Activated CD8-positive, alpha-beta memory T cell treated with anti-CD3 and anti-CD28 coated beads, Interleukin-2, amount 50 U/mL, for 4 hours (primary cell): ENCODE measurements at regions not wholly inside any gene's neighbourhood (a gene's known extent, or its start where the extent isn't known, plus 50 kb on each side); places are given as distances from the start of the nearest gene placed in this dataset.
"Not testable (repeated sequence)": the region's sequence is repeated elsewhere in the genome, so short reads cannot be mapped to it uniquely, and the experiment has no call there.

Source experiments
- DNase-seq: peaks from one replicate; pipeline ENCODE4 v3.0.0-alpha.2; 2020

GRCh38 chr1:65593516-65593915 is 173.0 kb downstream of the LEPR start:
- no peak for DNase-seq

GRCh38 chr1:65595724-65596123 is 175.3 kb downstream of the LEPR start:
- no peak for DNase-seq

GRCh38 chr1:65596768-65597167 is 176.3 kb downstream of the LEPR start:
- no peak for DNase-seq

- DNase-seq, result no peak
Observed at GRCh38 chr1:65605621-65606020, 185.2 kb downstream of the LEPR start.

DNA sequence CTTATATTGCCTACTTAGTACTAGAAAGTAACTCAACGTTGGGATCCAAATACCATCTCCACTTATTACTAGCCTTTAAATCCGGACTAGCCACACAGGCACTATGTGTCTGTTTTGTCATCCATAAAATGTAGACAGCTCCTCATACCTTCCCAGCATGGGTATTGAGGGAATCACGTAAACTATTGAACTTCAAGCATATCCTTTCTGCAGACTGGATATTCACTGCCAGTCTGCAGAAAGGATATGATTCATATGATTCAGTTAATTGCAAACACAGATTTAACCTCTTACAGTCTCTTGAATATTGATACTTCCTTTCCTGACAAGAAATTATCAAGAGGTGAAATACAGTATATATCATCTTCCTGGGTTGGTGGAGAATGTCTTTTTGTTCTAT is 186.0 kb downstream of the LEPR start:
- no peak for DNase-seq

GRCh38 chr1:65613884-65614283 is 178.8 kb upstream of the PDE4B start:
- DNase-seq, result no peak

- no peak for DNase-seq
Observed at GRCh38 chr1:65615859-65616258, 176.8 kb upstream of the PDE4B start.

GRCh38 chr1:65621721-65622120 is 171.0 kb upstream of the PDE4B start:
- not testable (repeated sequence) for DNase-seq

GRCh38 chr1:65623895-65624294 is 168.8 kb upstream of the PDE4B start:
- no peak for DNase-seq

GRCh38 chr1:65625528-65625927 is 167.2 kb upstream of the PDE4B start:
- DNase-seq, result no peak

DNA sequence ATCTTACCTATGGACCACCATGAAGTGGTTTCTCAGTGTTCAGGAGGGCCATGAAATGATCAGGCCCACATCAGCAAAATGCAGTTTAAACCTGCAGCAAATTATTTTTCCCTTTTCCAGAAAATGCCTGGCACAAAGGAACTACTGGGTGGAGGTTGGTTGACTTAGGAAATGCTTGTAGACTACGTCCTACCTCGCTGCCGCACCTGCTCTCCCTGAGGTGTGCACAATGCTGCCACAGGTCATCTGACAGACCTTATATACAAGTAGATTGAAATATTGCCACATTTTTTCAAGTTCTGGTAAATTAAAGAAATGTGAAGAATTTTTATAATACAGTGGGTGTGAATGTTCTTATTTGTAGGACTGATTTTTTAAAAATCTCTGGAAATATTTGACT is 166.7 kb upstream of the PDE4B start:
- no peak for DNase-seq

- no peak for DNase-seq
Observed at GRCh38 chr1:65629788-65630187, 162.9 kb upstream of the PDE4B start.

DNA sequence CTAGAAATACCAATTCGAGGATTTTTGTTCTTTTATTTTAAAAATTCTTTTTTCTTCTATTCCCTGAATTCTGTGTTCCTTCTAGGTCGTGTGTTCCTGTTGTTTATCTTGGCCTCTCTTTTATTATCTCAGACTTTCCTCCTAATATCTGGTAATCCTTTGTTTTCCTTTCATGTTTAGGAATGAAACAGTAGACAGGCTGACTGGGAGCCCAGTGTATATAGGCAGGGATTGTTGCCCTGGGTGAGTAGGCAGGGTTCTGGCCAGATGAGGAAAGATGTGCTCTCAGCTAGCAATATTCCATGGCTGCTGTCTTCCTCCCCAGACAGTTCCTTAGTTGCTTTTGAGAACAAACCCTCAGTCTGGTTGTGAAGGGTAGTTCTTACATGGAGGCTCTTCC is 161.8 kb upstream of the PDE4B start:
- DNase-seq, result no peak

DNA sequence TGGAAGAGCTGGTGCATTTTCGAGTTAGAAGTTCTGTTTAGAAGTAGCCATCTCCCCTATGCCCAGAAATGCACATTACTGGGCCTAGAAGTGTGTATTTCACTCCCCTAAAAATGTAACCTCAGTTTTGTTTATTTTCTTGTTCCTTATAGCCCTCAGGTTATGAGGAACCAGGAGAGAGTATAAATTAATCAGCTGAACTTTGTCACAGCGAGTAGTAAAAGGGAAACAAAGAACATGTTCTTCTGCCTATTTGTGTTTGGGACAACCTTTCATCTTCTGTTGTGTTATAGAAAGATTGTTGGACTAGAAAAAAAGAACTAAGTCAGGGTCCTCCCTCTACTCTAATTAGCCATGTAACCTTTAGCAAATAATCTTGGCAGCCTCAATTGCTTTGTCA is 160.5 kb upstream of the PDE4B start:
- no peak for DNase-seq

DNA sequence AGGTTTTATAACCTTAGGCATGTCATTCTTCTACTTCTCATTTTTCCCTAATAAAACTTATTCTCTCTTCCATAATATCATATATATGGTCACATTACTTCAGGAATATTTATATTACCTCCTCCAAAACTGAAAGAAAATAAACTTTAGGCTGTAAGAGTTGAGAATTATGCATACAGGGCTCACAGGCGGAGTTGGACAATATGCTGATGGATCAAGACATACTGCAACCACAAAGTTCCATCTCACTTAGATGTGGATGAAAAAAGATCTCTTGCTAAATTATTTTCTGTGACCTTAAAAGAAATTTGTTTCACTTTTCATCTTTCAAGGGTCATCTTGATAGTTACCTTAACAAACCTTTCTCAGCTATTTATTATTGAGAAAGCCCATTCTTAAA is 152.6 kb upstream of the PDE4B start:
- no peak for DNase-seq

DNA sequence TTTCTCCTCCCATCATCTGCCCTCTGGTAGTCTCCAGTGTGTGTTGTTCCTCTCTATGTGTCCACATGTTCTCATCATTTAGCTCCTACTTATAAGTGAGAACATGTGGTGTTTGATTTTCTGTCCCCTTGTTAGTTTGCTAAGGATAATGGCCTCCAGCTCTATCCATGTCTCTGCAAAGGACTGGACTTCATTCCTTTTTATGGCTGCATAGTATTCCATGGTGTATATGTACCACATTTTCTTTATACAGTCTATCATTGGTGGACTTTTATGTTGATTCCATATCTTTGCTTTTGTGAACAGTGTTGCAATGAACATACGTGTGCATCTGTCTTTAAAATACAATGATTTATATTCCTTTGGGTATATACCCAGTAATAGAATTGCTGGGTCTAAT is 143.5 kb upstream of the PDE4B start:
- not testable (repeated sequence) for DNase-seq

- DNase-seq, result no peak
Observed at GRCh38 chr1:65650682-65651081, 142.0 kb upstream of the PDE4B start.

- not testable (repeated sequence) for DNase-seq
Observed at GRCh38 chr1:65654526-65654925, 138.2 kb upstream of the PDE4B start.

DNA sequence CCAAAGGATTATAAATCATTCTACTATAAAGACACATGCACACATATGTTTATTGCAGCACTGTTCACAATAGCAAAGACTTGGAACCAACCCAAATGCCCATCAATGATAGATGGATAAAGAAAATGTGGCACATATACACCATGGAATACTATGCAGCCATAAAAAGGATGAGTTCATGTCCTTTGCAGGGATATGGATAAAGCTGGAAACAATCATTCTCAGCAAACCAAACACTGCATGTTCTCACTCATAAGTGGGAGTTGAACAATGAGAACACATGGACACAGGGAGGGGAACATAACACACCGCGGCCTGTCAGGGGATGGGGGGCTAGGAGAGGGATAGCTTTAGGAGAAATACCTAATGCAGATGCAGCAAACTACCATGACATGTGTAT is 135.1 kb upstream of the PDE4B start:
- not testable (repeated sequence) for DNase-seq

DNA sequence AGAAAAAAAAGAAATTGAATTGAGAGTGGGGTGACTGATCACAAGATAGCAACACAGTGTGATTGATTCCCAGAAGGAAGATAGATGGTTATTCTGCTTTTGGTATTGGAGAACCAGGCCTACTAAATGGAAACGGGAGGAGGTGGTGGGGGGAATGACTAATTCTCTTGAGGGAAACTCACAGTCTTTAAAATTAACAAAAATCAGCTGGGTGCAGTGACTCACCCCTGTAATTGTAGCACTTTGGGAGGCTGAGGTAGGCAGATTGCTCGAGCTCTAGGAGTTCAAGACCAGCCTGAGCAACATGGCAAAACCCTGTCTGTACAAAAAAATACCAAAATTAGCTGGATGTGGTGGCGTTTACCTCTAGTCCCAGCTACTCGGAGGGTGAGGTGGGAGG is 134.6 kb upstream of the PDE4B start:
- DNase-seq, result no peak

DNA sequence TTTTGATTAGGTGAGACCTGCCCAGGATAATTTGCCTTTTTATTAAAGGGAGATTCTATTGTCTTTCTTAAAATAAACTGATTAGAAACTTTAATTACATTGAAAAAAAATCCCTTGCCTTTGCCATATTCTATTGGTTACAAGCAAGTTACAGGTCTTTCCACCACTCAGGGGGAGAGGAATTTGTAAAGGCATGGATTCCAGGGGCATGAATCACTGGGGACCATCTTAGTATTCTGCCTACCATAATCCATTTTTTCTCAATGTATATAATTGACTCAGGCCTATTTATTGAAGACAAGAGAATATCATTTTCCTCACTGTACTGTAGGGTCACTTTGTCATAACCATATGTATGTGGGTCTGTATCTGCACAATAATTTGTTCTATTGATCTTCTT is 124.3 kb upstream of the PDE4B start:
- no peak for DNase-seq

DNA sequence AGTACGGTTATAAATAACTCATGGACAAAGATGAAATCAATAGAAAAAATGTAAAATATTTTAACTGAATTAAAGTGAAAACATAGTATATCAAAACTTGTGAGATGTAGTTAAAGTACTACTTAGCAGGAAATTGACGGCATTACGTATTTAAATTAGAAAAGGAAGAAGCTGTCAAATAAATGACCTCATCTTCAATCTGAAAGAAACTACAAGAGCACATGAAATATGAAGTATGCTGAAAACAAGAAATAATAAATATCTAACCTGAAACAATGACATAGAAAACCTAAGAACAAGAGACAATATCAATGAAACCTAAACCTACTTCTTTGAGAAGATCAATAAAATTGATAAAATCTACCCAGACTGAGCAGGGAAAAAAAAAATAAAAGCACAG is 122.2 kb upstream of the PDE4B start:
- DNase-seq, result no peak

GRCh38 chr1:65674522-65674921 is 118.2 kb upstream of the PDE4B start:
- no peak for DNase-seq

- no peak for DNase-seq
Observed at GRCh38 chr1:65679773-65680172, 112.9 kb upstream of the PDE4B start.

- DNase-seq, result no peak
Observed at GRCh38 chr1:65681096-65681495, 111.6 kb upstream of the PDE4B start.
